ENCODE measurements at regions not wholly inside any gene's neighbourhood (a gene's known extent, or its start where the extent isn't known, plus 50 kb on each side); places are given as distances from the start of the nearest gene placed in this dataset.

DNA sequence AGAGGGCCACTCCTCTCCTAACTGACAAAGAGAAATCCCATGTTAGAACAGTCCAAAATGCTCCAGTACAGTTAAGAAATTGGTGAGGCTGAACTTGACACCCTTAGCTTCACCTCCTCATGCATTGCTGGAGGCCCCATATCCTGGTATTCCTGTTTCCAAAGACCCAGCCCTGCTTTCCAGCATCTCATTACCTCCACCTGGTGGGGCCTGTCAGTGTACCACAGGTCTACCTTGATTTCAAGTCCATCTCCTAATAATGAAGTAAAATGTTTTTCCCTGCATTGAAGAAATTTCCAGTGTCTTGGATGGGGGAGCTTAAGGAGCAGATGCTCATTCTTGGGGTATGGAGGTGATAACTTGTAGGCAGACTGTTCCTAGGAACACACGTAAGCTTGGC is 70.6 kb upstream of the S1PR3 start:
- TF ChIP-seq, protein P1, sequence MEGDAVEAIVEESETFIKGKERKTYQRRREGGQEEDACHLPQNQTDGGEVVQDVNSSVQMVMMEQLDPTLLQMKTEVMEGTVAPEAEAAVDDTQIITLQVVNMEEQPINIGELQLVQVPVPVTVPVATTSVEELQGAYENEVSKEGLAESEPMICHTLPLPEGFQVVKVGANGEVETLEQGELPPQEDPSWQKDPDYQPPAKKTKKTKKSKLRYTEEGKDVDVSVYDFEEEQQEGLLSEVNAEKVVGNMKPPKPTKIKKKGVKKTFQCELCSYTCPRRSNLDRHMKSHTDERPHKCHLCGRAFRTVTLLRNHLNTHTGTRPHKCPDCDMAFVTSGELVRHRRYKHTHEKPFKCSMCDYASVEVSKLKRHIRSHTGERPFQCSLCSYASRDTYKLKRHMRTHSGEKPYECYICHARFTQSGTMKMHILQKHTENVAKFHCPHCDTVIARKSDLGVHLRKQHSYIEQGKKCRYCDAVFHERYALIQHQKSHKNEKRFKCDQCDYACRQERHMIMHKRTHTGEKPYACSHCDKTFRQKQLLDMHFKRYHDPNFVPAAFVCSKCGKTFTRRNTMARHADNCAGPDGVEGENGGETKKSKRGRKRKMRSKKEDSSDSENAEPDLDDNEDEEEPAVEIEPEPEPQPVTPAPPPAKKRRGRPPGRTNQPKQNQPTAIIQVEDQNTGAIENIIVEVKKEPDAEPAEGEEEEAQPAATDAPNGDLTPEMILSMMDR (IDR thresholded peaks at IDR 0.05; ENCODE audit: low read depth, low read length) = no peak
- no peak for TF ChIP-seq EZH2phosphoT487 (IDR thresholded peaks at IDR 0.05; ENCODE audit: low read depth)
